SKM-1 (cell line): ENCODE measurements at regions not wholly inside any gene's neighbourhood (a gene's known extent, or its start where the extent isn't known, plus 50 kb on each side); places are given as distances from the start of the nearest gene placed in this dataset.
A peak's percentile ranks its signal among the peaks of the same experiment; 100 is the strongest.
"Not testable (repeated sequence)": the region's sequence is repeated elsewhere in the genome, so short reads cannot be mapped to it uniquely, and the experiment has no call there.

ENCODE experiments used
- DNase-seq: peaks from one replicate; lab custom pipeline; 2025; ENCODE audit not compliant: unreplicated experiment; lab: John Stamatoyannopoulos, UW

GRCh38 chr5:23963449-23963848 lies 456.0 kb downstream of the PRDM9 start:
- DNase-seq, result no peak

GRCh38 chr5:23977365-23977764 lies 470.0 kb downstream of the PRDM9 start:
- no peak for DNase-seq

- DNase-seq, result peak; percentile 19
Observed at GRCh38 chr5:23977997-23978396, 470.6 kb downstream of the PRDM9 start.

GRCh38 chr5:23991406-23991805 lies 484.0 kb downstream of the PRDM9 start:
- no peak for DNase-seq

- DNase-seq, result no peak
Observed at GRCh38 chr5:23994581-23995370, 487.4 kb downstream of the PRDM9 start.

- no peak for DNase-seq
Observed at GRCh38 chr5:23996525-23996924, 489.1 kb downstream of the PRDM9 start.

- DNase-seq, result no peak
Observed at GRCh38 chr5:24005384-24005783, 498.0 kb downstream of the PRDM9 start.

GRCh38 chr5:24017710-24018109 lies 510.3 kb downstream of the PRDM9 start:
- DNase-seq, result not testable (repeated sequence)

GRCh38 chr5:24026288-24026687 lies 518.9 kb downstream of the PRDM9 start:
- DNase-seq, result no peak

GRCh38 chr5:24042688-24043087 lies 535.3 kb downstream of the PRDM9 start:
- DNase-seq, result no peak

- no peak for DNase-seq
Observed at GRCh38 chr5:24045046-24045445, 537.6 kb downstream of the PRDM9 start.

- DNase-seq, result no peak
Observed at GRCh38 chr5:24053737-24054136, 546.3 kb downstream of the PRDM9 start.

- DNase-seq, result no peak
Observed at GRCh38 chr5:24059006-24059405, 551.6 kb downstream of the PRDM9 start.

- DNase-seq, result no peak
Observed at GRCh38 chr5:24059716-24060115, 552.3 kb downstream of the PRDM9 start.

GRCh38 chr5:24065779-24066178 lies 558.4 kb downstream of the PRDM9 start:
- DNase-seq, result no peak

- no peak for DNase-seq
Observed at GRCh38 chr5:24067208-24067607, 559.8 kb downstream of the PRDM9 start.

GRCh38 chr5:24068524-24068923 lies 561.1 kb downstream of the PRDM9 start:
- DNase-seq, result no peak

GRCh38 chr5:24073107-24073506 lies 565.7 kb downstream of the PRDM9 start:
- no peak for DNase-seq

GRCh38 chr5:24080046-24080445 lies 564.7 kb downstream of the CDH10 start:
- DNase-seq, result no peak

GRCh38 chr5:24094081-24094679 lies 550.6 kb downstream of the CDH10 start:
- no peak for DNase-seq

GRCh38 chr5:24102010-24102409 lies 542.8 kb downstream of the CDH10 start:
- DNase-seq, result no peak

GRCh38 chr5:24103451-24104023 lies 541.2 kb downstream of the CDH10 start:
- no peak for DNase-seq
